Stimulated activated CD8-positive, alpha-beta memory T cell treated with anti-CD3 and anti-CD28 coated beads, Interleukin-12 subunit alpha, Interleukin-12 subunit beta, amount 100 ng/mL, for 24 hours (primary cell): ENCODE measurements at regions not wholly inside any gene's neighbourhood (a gene's known extent, or its start where the extent isn't known, plus 50 kb on each side); places are given as distances from the start of the nearest gene placed in this dataset.
"Not testable (repeated sequence)": the region's sequence is repeated elsewhere in the genome, so short reads cannot be mapped to it uniquely, and the experiment has no call there.

Source experiments
- DNase-seq: peaks from one replicate; pipeline ENCODE4 v3.0.0-alpha.2; 2020; ENCODE audit errors: extremely low read depth

DNA sequence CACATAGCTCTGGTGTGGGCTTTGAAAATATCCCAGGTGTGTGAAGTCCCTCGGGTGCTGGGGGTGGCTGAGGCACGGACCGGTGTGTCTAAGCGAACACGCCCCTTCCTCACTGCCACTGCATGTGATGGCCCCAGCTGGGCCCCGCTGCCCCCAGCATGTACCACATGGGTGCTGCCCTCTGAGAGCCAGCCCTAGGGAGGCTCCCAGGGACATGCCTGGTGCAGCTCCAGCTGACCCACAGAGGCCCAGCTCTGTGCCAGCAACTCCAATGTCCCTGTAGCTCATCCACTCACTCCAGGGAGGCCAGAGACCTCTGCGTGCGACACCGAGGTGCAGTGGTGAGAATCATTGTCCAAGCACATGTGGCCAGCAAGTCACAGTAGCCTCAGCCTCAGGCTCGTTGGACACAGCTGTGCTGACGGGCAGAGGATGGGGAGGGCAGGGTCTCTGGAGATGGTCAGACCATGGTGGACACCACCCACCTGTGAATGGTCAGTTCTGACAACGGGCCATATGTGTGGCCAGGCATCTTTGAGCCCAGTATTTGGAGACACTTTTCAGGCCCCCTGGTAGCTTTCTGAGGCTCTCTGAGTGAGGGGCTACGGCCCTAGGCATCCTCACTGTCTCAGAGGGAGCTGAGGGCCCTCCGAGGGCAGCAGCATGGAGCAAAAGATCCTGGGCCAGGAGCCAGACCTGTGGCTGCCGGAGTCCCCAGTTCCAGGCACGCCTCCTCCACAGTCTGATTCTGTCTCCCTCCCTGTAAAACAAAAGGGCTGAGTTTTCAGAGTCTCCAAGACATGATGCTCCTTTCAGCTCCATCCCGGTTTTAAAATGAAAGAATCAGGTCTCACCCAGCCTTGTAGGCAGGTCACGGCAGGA lies 220.7 kb downstream of the NDUFA10 start:
- DNase-seq, result no peak

- no peak for DNase-seq
Measured at GRCh38 chr2:239803766-239804115, 221.4 kb downstream of the NDUFA10 start.

- DNase-seq, result no peak
Measured at GRCh38 chr2:239803102-239803765, 221.9 kb downstream of the NDUFA10 start.

GRCh38 chr2:239802185-239802649 lies 222.9 kb downstream of the NDUFA10 start:
- no peak for DNase-seq

GRCh38 chr2:239801404-239802184 lies 223.5 kb downstream of the NDUFA10 start:
- DNase-seq, result no peak

DNA sequence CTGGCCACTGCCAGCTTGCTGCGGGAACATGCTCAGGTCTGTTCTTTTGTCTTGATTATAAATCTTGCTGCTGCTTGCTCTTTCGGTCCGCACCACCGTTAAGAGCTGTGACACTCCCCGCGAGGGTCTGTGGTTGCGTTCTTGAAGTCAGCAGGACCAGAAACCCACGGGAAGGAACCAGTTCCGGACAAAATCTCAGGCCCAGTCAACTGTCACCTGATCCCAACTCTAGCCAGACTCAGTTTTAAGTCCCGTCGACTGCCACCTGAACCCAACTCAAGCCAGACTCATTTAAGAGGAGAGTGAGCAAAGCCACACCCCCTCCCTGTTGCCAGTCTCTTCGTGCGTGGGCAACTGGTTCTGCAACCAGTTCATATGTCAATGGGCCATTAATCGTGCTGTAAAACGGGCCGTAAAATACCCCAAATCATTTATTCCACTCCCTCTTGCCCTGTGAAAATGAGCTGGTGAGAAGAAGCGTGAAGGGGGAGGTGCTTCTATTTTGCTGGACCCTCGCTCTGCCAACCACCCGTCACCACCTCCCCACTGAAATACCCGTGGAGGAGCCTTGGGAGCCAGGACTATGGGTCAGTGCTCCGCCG lies 224.3 kb downstream of the NDUFA10 start:
- no peak for DNase-seq

- DNase-seq, result no peak
Measured at GRCh38 chr2:239797316-239797715, 227.8 kb downstream of the NDUFA10 start.

- DNase-seq, result not testable (repeated sequence)
Measured at GRCh38 chr2:239795761-239796160, 229.4 kb downstream of the NDUFA10 start.

- DNase-seq, result no peak
Measured at GRCh38 chr2:239793836-239794235, 231.3 kb downstream of the NDUFA10 start.

GRCh38 chr2:239793086-239793485 lies 232.1 kb downstream of the NDUFA10 start:
- no peak for DNase-seq

- no peak for DNase-seq
Measured at GRCh38 chr2:239792405-239793084, 232.6 kb downstream of the NDUFA10 start.

DNA sequence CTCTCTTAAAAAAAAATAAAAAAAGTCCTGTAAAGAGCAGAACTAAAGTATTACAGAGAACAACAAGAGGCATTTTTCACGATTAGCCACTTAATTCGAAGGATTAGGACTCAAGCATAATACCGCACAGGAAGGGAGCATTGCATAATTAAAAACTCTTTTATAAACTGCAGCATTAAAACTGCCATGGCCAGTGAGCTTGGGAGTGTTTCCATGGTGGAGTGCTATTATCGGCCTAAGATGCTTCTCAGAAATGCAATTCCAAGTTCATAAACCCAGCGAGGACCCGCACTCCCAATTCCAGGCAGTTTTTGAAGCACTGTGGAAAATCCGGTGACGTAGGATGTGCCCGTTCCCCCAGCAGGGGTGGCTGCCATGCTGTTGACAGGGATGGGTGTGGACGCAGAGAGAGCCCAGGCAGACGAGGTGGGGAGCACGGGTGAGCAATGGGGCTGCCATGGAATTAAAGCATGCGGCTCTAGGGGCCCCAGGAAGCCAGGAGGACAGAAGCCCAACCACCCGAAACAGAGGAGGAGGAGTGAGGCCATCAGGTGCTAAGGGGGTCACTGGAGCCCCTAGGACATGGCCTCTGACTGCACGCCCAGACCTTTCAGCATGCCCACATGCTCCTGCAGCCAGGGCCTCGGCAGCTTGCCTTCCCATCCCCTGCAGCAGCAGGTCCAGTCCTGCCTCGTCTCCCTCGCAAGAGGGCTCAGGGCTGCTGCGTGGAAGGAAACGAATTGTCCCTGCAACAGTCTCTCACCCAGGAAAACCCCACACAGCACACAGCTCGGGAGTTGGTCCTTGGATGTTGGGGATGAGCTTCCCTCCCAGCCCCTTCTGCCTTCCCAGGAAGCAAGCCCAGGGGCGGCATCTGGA lies 233.4 kb downstream of the NDUFA10 start:
- DNase-seq, result no peak

DNA sequence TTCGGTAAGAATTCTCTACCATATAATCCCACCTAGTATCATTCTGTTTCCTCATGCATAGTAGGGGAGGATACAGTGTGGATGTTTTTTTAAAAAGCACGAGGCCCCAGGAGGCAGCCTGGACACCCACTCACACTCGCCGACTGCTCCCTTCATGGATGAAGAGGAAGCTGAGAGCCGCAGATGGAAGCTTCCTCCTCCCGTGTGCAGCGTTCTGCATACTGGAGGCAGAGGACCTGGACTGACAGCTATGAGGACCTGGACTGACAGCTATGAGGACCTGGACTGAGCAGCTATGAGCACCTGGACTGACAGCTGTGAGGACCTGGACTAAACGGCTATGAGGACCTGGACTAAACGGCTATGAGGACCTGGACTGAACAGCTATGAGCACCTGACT lies 234.4 kb downstream of the NDUFA10 start:
- DNase-seq, result no peak

DNA sequence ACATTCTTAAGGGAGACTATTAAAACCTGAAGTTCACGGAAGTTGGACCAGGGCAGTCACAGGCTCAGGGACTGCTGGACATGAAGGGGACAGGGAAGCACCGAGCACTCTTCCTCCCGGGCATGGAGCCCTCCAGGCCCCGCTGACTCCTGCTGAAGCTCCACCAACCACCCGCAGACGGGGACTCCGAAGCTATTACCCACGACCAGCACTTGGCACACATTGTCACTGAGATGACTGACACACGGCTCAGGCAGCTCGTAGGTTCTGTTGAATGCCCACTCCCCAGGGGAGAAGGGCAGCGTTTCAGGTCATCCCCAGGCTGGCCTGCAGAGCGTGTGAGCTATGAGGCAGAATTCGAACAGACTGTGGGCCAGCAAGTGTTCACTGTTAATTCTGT lies 234.8 kb downstream of the NDUFA10 start:
- DNase-seq, result no peak

- no peak for DNase-seq
Measured at GRCh38 chr2:239789711-239790110, 235.4 kb downstream of the NDUFA10 start.

- DNase-seq, result no peak
Measured at GRCh38 chr2:239788576-239789098, 236.5 kb downstream of the NDUFA10 start.

GRCh38 chr2:239787538-239788050 lies 237.5 kb downstream of the NDUFA10 start:
- no peak for DNase-seq

DNA sequence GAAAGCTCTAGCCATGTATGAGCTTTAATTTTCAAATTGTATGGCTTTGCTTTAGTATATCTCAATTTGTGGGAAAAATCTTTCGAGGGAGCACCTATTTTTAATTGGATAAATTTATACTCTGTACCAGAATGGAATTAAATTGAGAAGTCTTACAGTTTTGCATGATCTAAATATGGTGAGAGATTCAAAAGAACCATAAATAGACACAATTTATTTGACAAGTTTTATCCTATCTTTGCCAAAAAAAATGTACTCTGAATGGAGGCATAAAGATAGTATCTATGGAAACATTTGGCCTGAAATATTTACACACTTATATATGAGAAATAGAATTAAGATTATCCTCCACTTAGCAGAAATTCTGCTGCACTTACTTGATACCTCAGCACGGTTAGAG lies 238.4 kb downstream of the NDUFA10 start:
- DNase-seq, result no peak

- no peak for DNase-seq
Measured at GRCh38 chr2:239781454-239781853, 243.7 kb downstream of the NDUFA10 start.
